ENCODE measurements at regions not wholly inside any gene's neighbourhood (a gene's known extent, or its start where the extent isn't known, plus 50 kb on each side); places are given as distances from the start of the nearest gene placed in this dataset.

DNA sequence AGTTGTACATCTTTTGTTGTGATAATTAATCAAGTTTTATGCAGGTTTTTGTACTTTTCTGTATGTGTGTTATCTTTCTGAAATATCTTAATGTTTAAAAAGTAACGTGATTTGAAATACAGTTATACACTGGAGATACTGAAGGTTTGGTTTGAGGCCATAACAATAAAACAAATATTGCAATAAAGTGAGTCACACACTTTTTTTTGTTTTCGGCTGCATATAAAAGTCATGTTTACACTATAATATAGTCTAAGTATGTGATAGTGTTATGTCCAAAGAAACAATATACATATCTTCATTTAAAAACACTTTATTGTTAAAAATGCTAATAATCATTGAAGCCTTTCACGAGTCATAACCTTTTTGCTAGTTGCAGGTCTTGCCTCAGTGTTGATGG lies 473.1 kb upstream of the GJE1 start:
- DNase-seq = no peak

DNA sequence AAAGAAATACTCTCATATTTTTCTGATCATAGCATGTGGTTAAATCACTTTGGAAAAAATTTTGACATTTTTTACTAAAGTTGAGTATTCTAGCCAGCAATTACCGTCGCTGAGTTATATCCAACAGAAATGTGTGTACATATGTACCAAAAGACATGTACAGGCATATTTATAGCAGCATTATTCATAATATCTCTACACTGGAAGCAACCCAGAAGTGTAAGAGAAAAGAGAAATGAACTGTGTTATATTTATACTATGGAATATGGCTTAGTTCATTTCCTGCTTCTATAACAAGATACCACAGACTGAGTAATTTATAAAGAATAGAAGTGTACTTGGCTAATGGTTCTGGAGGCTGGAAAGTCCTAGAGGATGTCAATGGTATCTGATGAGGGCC lies 474.0 kb upstream of the GJE1 start:
- no peak for DNase-seq

DNA sequence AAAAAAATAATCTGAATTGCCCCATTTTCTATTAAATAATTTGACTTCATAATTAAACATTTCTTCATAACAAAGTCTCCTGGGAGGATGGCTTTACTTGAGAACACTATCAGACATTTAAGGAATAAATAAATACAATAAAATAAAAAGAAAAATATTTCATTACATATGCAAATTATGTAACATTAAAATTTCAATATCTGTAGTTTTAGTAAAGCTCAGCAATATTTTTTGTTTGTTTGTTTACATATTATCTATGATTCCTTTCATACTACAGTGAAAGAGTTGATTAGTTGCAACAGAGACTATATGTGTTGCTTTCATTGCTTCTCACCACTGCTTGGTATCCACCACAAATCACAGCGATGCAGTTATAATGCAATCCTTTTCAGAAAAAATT lies 474.9 kb upstream of the GJE1 start:
- DNase-seq = no peak

GRCh38 chr6:141653590-141653989 lies 479.1 kb upstream of the GJE1 start:
- DNase-seq = peak; percentile 29

DNA sequence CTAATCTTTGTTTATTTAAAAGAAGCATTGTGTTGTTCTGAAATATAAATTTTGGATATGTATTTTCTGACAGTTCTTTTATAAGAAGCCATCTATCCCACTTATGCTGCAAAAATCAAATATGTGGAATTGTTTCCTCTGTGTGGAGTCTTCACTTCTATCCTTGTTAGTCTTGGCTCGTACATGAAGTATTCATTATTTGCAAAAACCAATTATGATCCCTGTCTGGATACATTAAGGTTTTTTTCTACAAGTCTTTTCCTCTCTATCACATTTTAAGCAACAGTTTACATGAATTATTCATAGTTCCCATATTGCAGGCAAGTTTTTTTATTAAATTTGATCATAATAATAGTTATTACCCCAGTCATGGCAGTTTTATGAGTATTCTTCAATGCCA lies 490.8 kb upstream of the GJE1 start:
- peak; percentile 8 for DNase-seq

- DNase-seq = no peak
These were observed 491.3 kb upstream of the GJE1 start for GRCh38 chr6:141641406-141641805.

- no peak for DNase-seq
These were observed 497.1 kb upstream of the GJE1 start for GRCh38 chr6:141635621-141636020.

- DNase-seq = no peak
These were observed 498.5 kb upstream of the GJE1 start for GRCh38 chr6:141634269-141634668.

- no peak for DNase-seq
These were observed 508.4 kb upstream of the GJE1 start for GRCh38 chr6:141624301-141624700.

DNA sequence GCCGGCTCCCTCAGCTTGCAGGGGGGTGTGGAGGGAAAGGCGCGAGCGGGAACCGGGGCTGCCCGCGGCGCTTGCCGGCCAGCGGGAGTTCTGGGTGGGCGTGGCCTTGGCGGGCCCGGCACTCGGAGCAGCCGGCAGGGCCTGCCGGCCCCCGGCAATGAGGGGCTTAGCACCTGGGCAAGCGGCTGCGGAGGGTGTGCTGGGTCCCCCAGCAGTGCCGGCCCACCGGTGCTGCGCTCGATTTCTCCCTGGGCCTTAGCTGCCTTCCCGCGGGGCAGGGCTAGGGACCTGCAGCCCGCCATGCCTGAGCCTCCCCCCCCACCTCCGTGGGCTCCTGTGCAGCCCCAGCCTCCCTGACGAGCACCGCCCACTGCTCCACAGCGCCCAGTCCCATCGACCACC lies 514.5 kb upstream of the GJE1 start:
- no peak for DNase-seq

DNA sequence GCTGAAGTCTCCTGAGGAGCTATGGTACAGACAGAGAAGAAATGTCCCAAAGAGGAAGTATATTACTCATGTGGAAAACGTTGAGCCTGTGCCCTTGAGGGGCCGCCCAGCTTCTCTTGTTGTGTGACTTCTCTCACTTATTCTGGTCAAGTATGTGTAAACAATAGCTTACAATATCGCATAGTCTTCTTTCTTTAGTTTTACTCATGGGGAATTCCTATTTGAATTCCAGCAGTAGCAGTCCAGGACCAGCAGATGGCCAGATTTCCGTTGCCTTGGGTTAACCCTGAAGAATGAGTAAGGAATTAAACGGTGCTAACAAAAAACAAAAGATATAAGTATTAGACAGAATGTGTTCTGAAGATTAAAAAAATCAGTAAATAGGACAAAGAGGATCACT lies 522.0 kb upstream of the GJE1 start:
- DNase-seq = no peak

GRCh38 chr6:141607956-141608355 lies 524.8 kb upstream of the GJE1 start:
- no peak for DNase-seq

DNA sequence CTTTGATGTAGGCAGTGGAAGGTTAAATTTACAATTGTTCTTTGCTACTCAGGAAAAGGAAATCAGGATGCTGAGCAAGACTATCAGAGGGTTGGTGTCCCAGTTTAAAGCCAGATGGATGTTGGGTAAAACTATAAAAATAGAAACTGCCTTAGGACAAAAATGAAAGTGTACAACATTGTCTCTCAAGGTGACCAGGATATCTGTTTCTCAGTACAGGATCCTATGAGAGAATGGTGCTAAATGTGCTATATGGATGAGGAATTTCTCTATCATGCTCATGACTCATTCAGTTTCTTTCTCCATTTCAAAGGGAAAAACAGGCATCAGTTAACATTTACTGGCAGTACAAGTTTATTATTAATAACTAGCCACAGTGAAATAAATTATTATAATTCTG lies 534.2 kb upstream of the GJE1 start:
- no peak for DNase-seq

DNA sequence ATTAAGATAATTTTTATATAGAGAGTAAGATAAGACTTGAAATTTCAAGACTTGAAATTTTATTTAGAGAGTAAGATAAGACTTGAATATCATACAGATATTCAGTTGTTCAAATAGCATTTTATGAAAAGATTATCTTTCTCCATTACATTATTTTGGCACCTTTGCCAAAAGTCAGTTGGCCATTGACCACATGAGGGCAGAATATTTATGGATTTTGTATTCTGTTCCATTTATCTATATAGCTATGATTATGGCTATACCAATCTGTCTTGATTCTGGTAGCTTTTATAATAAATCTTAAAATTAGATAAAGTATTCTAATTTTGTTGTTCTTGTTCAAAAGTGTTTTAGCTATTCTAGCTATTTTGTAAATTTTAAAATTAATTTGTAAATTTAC lies 537.9 kb upstream of the GJE1 start:
- DNase-seq = no peak

- DNase-seq = no peak
These were observed 539.4 kb upstream of the GJE1 start for GRCh38 chr6:141593311-141593710.

DNA sequence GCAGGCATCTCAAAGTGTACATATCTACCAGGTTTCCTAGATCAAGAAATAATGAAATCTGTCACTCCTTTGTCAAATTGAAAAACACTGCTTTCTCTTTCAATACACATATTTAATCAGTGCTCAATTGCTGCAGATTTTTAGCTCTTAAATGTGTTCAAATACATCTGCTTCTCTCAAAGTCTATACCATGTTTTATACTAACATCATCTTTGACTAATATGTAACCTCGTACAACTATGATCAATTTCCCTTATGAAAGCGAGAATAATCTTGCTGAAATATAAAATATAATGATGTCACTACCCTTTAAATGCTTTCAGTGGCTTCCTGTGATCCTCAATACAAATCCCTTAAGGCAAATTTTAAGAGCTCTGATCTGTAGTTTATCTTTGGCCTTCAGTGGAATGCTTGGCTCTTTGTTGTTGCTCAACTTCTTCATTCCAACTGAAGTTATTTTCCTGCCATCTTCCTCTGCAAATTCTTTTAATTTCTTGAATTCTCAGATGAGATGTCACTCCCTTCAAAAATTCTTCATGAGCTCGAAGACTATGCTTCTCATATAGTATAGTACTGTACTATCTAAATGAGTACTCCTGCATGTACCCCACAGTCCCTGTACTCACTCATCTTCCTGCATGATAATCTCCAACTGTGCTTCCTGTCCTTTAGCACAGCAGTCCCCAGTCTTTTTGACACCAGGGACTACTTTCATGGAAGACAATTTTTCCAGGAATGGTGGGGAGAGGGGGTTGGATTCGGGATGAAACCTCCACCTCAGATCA lies 545.1 kb upstream of the GJE1 start:
- DNase-seq = no peak

GRCh38 chr6:141580988-141581552 lies 551.7 kb upstream of the GJE1 start:
- DNase-seq = no peak

GRCh38 chr6:141580131-141580530 lies 552.6 kb upstream of the GJE1 start:
- DNase-seq = no peak

DNA sequence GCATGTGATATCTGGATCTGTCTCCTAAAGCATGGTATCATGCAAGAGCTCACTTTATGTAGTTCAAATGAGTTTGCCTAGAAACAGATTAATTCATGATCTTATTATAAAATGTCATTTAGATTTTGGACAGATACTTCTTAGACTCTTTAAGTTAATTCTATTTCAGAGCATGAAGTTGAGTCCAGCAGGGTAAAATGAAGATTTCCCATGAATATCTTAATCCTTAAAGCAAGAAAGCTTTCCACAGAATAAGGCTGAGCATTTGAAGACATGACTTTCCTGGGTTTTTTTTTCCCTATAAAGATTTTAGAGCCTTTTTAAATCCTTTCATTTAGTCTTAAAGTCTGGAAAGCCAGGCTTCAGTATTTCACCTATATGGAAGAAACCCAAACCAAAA lies 556.0 kb upstream of the GJE1 start:
- DNase-seq = no peak

DNA sequence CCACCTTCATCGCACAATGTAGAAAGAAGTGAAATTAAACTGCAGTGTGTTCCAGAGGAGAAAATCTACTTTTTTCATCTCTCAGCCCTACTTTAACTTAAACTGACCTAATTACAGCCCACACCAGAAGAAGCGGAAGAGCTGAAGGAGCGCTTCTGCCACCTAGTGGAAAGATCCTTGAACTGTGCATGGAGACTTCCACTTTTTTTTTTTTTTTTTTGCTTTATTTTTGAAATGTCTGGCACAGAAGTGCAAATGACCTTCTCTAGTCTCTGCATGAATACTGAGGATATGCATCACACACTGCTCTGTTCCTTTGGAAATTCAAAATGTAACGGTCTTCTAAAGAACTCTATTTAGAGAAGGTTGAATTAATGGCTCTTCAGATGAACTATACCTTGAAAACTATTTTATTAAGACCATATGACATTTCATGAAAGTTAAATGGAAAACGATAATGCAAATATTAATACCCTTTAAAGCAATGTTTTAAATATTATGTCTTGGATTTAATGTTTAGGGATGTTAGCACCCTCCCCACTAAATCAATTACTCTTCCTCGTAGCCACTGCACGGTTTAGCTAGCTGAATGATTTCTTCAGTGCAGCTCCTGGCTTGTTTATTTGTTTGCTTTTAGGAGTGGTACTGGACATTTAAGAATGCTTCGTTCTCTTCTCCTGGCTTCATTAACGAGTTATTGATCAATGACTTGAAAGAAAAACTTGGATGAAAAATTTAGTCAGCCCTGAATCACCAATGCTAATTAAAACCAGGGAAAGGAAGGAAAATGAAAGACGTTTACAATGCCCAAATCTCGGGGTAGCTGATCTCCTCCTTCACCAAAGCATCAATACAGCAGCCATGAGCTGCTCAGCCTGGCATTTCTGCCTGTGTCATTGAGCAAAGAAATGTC lies 569.6 kb upstream of the GJE1 start:
- peak; percentile 81 for DNase-seq

DNA sequence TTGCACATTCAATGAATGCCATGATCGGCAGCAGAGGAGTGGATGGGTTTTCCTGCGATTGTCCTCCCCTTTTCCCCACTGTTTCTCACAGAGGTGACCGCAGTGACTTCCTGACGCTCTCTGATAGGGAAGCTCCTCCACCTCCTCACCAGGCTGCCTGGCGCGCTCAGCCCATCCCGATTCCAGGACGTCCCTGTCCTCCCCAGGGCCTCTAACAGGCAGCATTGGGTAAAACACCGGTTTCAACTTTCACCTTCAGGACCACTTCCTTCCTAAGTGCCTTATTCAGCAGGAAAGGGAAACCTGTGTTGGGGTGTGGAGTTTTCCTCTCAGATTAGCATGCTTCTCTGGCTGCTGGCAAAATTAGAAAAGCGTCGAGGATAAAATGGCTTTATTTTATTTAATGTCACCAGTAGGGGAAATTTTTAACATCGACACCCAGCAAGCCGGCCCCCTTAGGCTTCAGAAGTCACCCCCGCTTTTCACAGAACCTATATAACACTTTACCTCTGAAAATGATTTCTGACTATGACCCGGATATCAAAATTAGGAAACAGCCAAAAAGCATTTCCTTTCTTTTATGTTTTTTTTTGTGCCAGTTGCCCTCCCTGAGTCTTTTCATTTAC lies 570.4 kb upstream of the GJE1 start:
- DNase-seq = peak; percentile 58

GRCh38 chr6:141561154-141561553 lies 571.6 kb upstream of the GJE1 start:
- DNase-seq = peak; percentile 15

- peak; percentile 99 for DNase-seq
These were observed 580.3 kb upstream of the GJE1 start for GRCh38 chr6:141552463-141552862.

Data from NCI-H1105 treated with DMSO at 0.1 percent for 48 hours (cell line).